ENCODE measurements at regions not wholly inside any gene's neighbourhood (a gene's known extent, or its start where the extent isn't known, plus 50 kb on each side); places are given as distances from the start of the nearest gene placed in this dataset.

GRCh38 chr9:88077071-88077617 is 61.1 kb downstream of the SPATA31C2 start:
- peaks cover 0 to 15% of the 10 kb centered on the region in 2 donors for H3K4me1 ChIP-seq
- H3K36me3 ChIP-seq: no peaks in the 10 kb centered on the region
- peak overlapping the region in 1 of 2 donors; percentile 75 for H3K27ac ChIP-seq
- intact Hi-C loops (cut with DNase I): no loop called here
- no peak for TF ChIP-seq CTCF (IDR thresholded peaks at IDR 0.05)
- H3K4me3 ChIP-seq: peak overlapping the region in 1 of 2 donors; percentile 47
- H3K27me3 ChIP-seq: peaks cover 0 to 45% of the 10 kb centered on the region in 2 donors
- no peaks in the 10 kb centered on the region for H3K9me3 ChIP-seq
- ATAC-seq (no peak), DNase-seq (peak in 1 of 4 donors; percentile 90)

GRCh38 chr9:88076286-88077070 is 61.8 kb downstream of the SPATA31C2 start:
- no peaks in the 10 kb centered on the region for H3K36me3 ChIP-seq
- peaks cover 0 to 15% of the 10 kb centered on the region in 2 donors for H3K4me1 ChIP-seq
- H3K27ac ChIP-seq: peak overlapping the region; percentile 56 to 75
- intact Hi-C loops (cut with DNase I): no loop called here
- TF ChIP-seq CTCF (IDR thresholded peaks at IDR 0.05): peak in 1 of 2 donors; percentile 12
- H3K27me3 ChIP-seq: peaks cover 0 to 45% of the 10 kb centered on the region in 2 donors
- no peaks in the 10 kb centered on the region for H3K9me3 ChIP-seq
- peak overlapping the region; percentile 47 to 49 for H3K4me3 ChIP-seq
- peak; percentile 93 for ATAC-seq
- peak; percentile 75 to 91 (median 83) for DNase-seq

GRCh38 chr9:88075966-88076285 is 62.3 kb downstream of the SPATA31C2 start:
- H3K9me3 ChIP-seq: no peaks in the 10 kb centered on the region
- H3K36me3 ChIP-seq: no peaks in the 10 kb centered on the region
- H3K4me1 ChIP-seq: peaks cover 0 to 15% of the 10 kb centered on the region in 2 donors
- H3K27ac ChIP-seq: peak overlapping the region in 1 of 2 donors; percentile 75
- intact Hi-C loops (cut with DNase I): no loop called here
- H3K4me3 ChIP-seq: peak overlapping the region; percentile 47 to 49
- no peak for DNase-seq
- peaks cover 0 to 45% of the 10 kb centered on the region in 2 donors for H3K27me3 ChIP-seq
- TF ChIP-seq CTCF (IDR thresholded peaks at IDR 0.05): no peak
- no peak for ATAC-seq

GRCh38 chr9:88075506-88075905 is 62.8 kb downstream of the SPATA31C2 start:
- DNase-seq: peak in 2 of 4 donors; percentile 22 to 26
- H3K4me3 ChIP-seq: peak overlapping the region in 1 of 2 donors; percentile 47
- intact Hi-C loops (cut with DNase I): no loop called here

More at GRCh38 chr9:88075506-88075905, 62.8 kb downstream of the SPATA31C2 start:
- Histone ChIP-seq H3K36me3 (no peaks in the 10 kb centered on the region), H3K27ac (peak overlapping the region in 1 of 2 donors; percentile 75), H3K4me1 (peaks cover 0 to 15% of the 10 kb centered on the region in 2 donors), H3K9me3 (no peaks in the 10 kb centered on the region), H3K27me3 (peaks cover 0 to 45% of the 10 kb centered on the region in 2 donors)
- TF ChIP-seq CTCF (IDR thresholded peaks at IDR 0.05): no peak
- no peak for ATAC-seq

Measured in left lung (tissue), 4 donors.